Osteoblast (primary cell): ENCODE measurements at regions not wholly inside any gene's neighbourhood (a gene's known extent, or its start where the extent isn't known, plus 50 kb on each side); places are given as distances from the start of the nearest gene placed in this dataset.

Source experiments
- DNase-seq: peaks from one replicate; pipeline ENCODE4 v3.0.0; 2011; ENCODE audit warnings: low spot score, mixed read lengths; ENCODE audit not compliant: insufficient read length; ENCODE audit errors: missing footprints
- H2AFZ ChIP-seq: 2 replicates; pipeline ENCODE4 v1.6.0; 2011; ENCODE audit warnings: mild to moderate bottlenecking, low read length
- H3K27ac ChIP-seq: 2 replicates; pipeline ENCODE4 v1.5.1; 2011; ENCODE audit warnings: mild to moderate bottlenecking, low read depth, low read length, moderate library complexity
- H3K27me3 ChIP-seq: 2 replicates; pipeline ENCODE4 v1.6.0; 2012; ENCODE audit warnings: mild to moderate bottlenecking, control low read depth, inconsistent platforms, low read length, moderate library complexity; ENCODE audit not compliant: insufficient read depth
- H3K36me3 ChIP-seq: 2 replicates; pipeline ENCODE4 v1.5.1; 2011; ENCODE audit warnings: mild to moderate bottlenecking, low read length, control low read depth, moderate library complexity; ENCODE audit not compliant: insufficient read depth
- H3K4me1 ChIP-seq: 2 replicates; pipeline ENCODE4 v1.5.1; 2011; ENCODE audit warnings: mild to moderate bottlenecking, low read length, control low read depth, moderate library complexity; ENCODE audit not compliant: insufficient read depth
- H3K4me2 ChIP-seq: 2 replicates; pipeline ENCODE4 v1.6.0; 2011; ENCODE audit warnings: mild to moderate bottlenecking, low read length; ENCODE audit not compliant: insufficient read depth
- H3K4me3 ChIP-seq: fragments of 200-600 bp; sonication (generic); 3 replicates; pipeline ENCODE4 v1.5.1; 2012; ENCODE audit warnings: mild to moderate bottlenecking, low read length, inconsistent platforms; ENCODE audit not compliant: insufficient read depth
- H3K79me2 ChIP-seq: 2 replicates; pipeline ENCODE4 v1.6.0; 2012; ENCODE audit warnings: mild to moderate bottlenecking, low read length, control low read depth, inconsistent platforms; ENCODE audit not compliant: insufficient read depth
- H3K9me3 ChIP-seq: 2 replicates; pipeline ENCODE4 v1.5.1; 2011; ENCODE audit warnings: low read depth, low read length, control low read depth
- H4K20me1 ChIP-seq: 2 replicates; pipeline ENCODE4 v1.6.0; 2012; ENCODE audit warnings: mild to moderate bottlenecking, low read length, control low read depth; ENCODE audit not compliant: insufficient read depth
- CTCF ChIP-seq: IDR thresholded peaks from 2 replicates; pipeline ENCODE4 v1.5.1; 2011; ENCODE audit warnings: mild to moderate bottlenecking, low read depth, low read length, moderate library complexity; ENCODE audit errors: extremely low read depth

- no peak for DNase-seq
- Histone ChIP-seq H3K4me1 (peaks cover 10% of the 10 kb centered on the region), H3K36me3 (no peaks in the 10 kb centered on the region), H3K27me3 (peaks cover 16% of the 10 kb centered on the region), H3K79me2 (no peaks in the 10 kb centered on the region), H3K27ac (no peak overlapping the region), H3K9me3 (no peaks in the 10 kb centered on the region), H3K4me2 (peak overlapping the region; percentile 33), H4K20me1 (no peaks in the 10 kb centered on the region), H3K4me3 (no peak overlapping the region), H2AFZ (no peak overlapping the region)
- no peak for TF ChIP-seq CTCF
Observed at GRCh38 chr9:79977510-79978197, 405.9 kb downstream of the TLE4 start.

- no peak overlapping the region for H3K27ac ChIP-seq
- H3K4me3 ChIP-seq, result no peak overlapping the region
- H3K27me3 ChIP-seq, result peaks cover 16% of the 10 kb centered on the region
- peak; percentile 48 for DNase-seq
- H3K4me1 ChIP-seq, result peaks cover 10% of the 10 kb centered on the region
- H3K79me2 ChIP-seq, result no peaks in the 10 kb centered on the region
- H2AFZ ChIP-seq, result no peak overlapping the region
- H3K4me2 ChIP-seq, result peak overlapping the region; percentile 33
- no peaks in the 10 kb centered on the region for H3K9me3 ChIP-seq
- TF ChIP-seq CTCF, result no peak
- H4K20me1 ChIP-seq, result no peaks in the 10 kb centered on the region
- H3K36me3 ChIP-seq, result no peaks in the 10 kb centered on the region
Observed at GRCh38 chr9:79977074-79977435, 405.3 kb downstream of the TLE4 start.

- H3K4me1 ChIP-seq, result peaks cover 10% of the 10 kb centered on the region
- H3K36me3 ChIP-seq, result no peaks in the 10 kb centered on the region
- no peaks in the 10 kb centered on the region for H3K79me2 ChIP-seq
- peaks cover 16% of the 10 kb centered on the region for H3K27me3 ChIP-seq
- H3K9me3 ChIP-seq, result no peaks in the 10 kb centered on the region
- H3K4me3 ChIP-seq, result no peak overlapping the region
- peak overlapping the region; percentile 33 for H3K4me2 ChIP-seq
- no peak for DNase-seq
- H3K27ac ChIP-seq, result no peak overlapping the region
- H2AFZ ChIP-seq, result no peak overlapping the region
- TF ChIP-seq CTCF, result no peak
- no peaks in the 10 kb centered on the region for H4K20me1 ChIP-seq
Observed at GRCh38 chr9:79976257-79977073, 404.7 kb downstream of the TLE4 start.

GRCh38 chr9:79975621-79976256 is 404.0 kb downstream of the TLE4 start:
- H3K4me1 ChIP-seq, result peaks cover 10% of the 10 kb centered on the region
- H2AFZ ChIP-seq, result no peak overlapping the region
- no peaks in the 10 kb centered on the region for H4K20me1 ChIP-seq
- H3K4me2 ChIP-seq, result no peak overlapping the region
- H3K79me2 ChIP-seq, result no peaks in the 10 kb centered on the region
- no peaks in the 10 kb centered on the region for H3K9me3 ChIP-seq
- no peak for TF ChIP-seq CTCF
- peak; percentile 18 for DNase-seq
- no peak overlapping the region for H3K4me3 ChIP-seq
- H3K27ac ChIP-seq, result no peak overlapping the region
- peaks cover 16% of the 10 kb centered on the region for H3K27me3 ChIP-seq
- no peaks in the 10 kb centered on the region for H3K36me3 ChIP-seq
